ENCODE measurements at regions not wholly inside any gene's neighbourhood (a gene's known extent, or its start where the extent isn't known, plus 50 kb on each side); places are given as distances from the start of the nearest gene placed in this dataset.

- Histone ChIP-seq H3K36me3 (ENCODE audit: low read depth) (no peaks in the 10 kb centered on the region), H3K9me3 (no peaks in the 10 kb centered on the region), H3K4me1 (ENCODE audit: low read depth) (no peaks in the 10 kb centered on the region), H3K4me3 (no peak overlapping the region)
- no peak for ATAC-seq
- no peak for DNase-seq
- intact Hi-C loops (cut with DNase I, micrococcal nuclease) = no loop called here
- TF ChIP-seq CTCF (IDR thresholded peaks at IDR 0.05) = no peak
Observed at GRCh38 chr16:73228649-73229048, 180.7 kb upstream of the ZFHX3 start.

GRCh38 chr16:73226675-73227074 lies 178.7 kb upstream of the ZFHX3 start:
- DNase-seq (no peak), ATAC-seq (no peak)
- Histone ChIP-seq H3K4me3 (no peak overlapping the region), H3K4me1 (ENCODE audit: low read depth) (no peaks in the 10 kb centered on the region), H3K9me3 (no peaks in the 10 kb centered on the region), H3K36me3 (ENCODE audit: low read depth) (no peaks in the 10 kb centered on the region)
- intact Hi-C loops (cut with DNase I, micrococcal nuclease) = no loop called here
- TF ChIP-seq CTCF (IDR thresholded peaks at IDR 0.05) = no peak

- Histone ChIP-seq H3K4me1 (ENCODE audit: low read depth) (no peaks in the 10 kb centered on the region), H3K9me3 (no peaks in the 10 kb centered on the region), H3K36me3 (ENCODE audit: low read depth) (no peaks in the 10 kb centered on the region), H3K4me3 (no peak overlapping the region)
- ATAC-seq (no peak), DNase-seq (no peak)
- intact Hi-C loops (cut with DNase I, micrococcal nuclease) = no loop called here
- no peak for TF ChIP-seq CTCF (IDR thresholded peaks at IDR 0.05)
Observed at GRCh38 chr16:73225983-73226382, 178.1 kb upstream of the ZFHX3 start.

- H3K9me3 ChIP-seq = no peaks in the 10 kb centered on the region
- intact Hi-C loops (cut with DNase I, micrococcal nuclease) = no loop called here
- H3K4me3 ChIP-seq = no peak overlapping the region
- no peaks in the 10 kb centered on the region for H3K4me1 ChIP-seq (ENCODE audit: low read depth)
- ATAC-seq = no peak
- no peaks in the 10 kb centered on the region for H3K36me3 ChIP-seq (ENCODE audit: low read depth)
- no peak for DNase-seq
- no peak for TF ChIP-seq CTCF (IDR thresholded peaks at IDR 0.05)
Observed at GRCh38 chr16:73220836-73221235, 172.9 kb upstream of the ZFHX3 start.

- intact Hi-C loops (cut with DNase I, micrococcal nuclease) = no loop called here
- Histone ChIP-seq H3K9me3 (no peaks in the 10 kb centered on the region), H3K4me3 (no peak overlapping the region), H3K36me3 (ENCODE audit: low read depth) (no peaks in the 10 kb centered on the region), H3K4me1 (ENCODE audit: low read depth) (no peaks in the 10 kb centered on the region)
- ATAC-seq = no peak
- no peak for TF ChIP-seq CTCF (IDR thresholded peaks at IDR 0.05)
- no peak for DNase-seq
Observed at GRCh38 chr16:73219176-73219575, 171.2 kb upstream of the ZFHX3 start.

- no peak overlapping the region for H3K4me3 ChIP-seq
- H3K4me1 ChIP-seq (ENCODE audit: low read depth) = no peaks in the 10 kb centered on the region
- DNase-seq = no peak
- H3K9me3 ChIP-seq = no peaks in the 10 kb centered on the region
- intact Hi-C loops (cut with DNase I, micrococcal nuclease) = no loop called here
- TF ChIP-seq CTCF (IDR thresholded peaks at IDR 0.05) = no peak
- no peak for ATAC-seq
- H3K36me3 ChIP-seq (ENCODE audit: low read depth) = no peaks in the 10 kb centered on the region
Observed at GRCh38 chr16:73217654-73218053, 169.7 kb upstream of the ZFHX3 start.
